ENCODE measurements at regions not wholly inside any gene's neighbourhood (a gene's known extent, or its start where the extent isn't known, plus 50 kb on each side); places are given as distances from the start of the nearest gene placed in this dataset.

DNA sequence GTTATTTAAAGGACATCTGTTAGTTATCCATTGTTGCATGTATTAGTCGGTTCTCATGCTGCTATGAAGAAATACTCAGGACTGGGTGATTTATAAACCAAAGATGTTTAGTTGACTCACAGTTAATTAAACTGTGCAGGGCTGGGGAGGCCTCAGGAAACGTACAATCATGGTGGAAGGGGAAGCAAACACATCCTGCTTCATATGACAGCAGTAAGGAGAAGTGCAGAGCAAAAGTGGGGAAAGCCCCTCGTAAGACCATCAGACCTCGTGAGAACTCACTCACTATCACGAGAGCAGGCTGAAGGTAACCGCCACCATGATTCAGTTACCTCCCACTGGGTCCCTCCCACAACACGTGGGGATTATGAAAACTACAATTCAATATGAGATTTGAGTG, 2064.1 kb downstream of the MAT2B start:
- Histone ChIP-seq H3K4me2 (ENCODE audit: insufficient read depth, low read length) (no peak overlapping the region), H3K4me1 (ENCODE audit: control insufficient read depth, extremely low read depth, insufficient read depth, low read length) (peaks cover 13% of the 10 kb centered on the region), H3K4me3 (replicated peaks in 1 of 3; ENCODE audit: insufficient read depth in 1 of 3, low read depth in 1 of 3, low read length in 3 of 3) (no peak overlapping the region), H3K79me2 (ENCODE audit: control insufficient read depth, insufficient read depth, low read length) (no peaks in the 10 kb centered on the region), H3K27me3 (ENCODE audit: control insufficient read depth in 2 of 2, insufficient read depth in 2 of 2, low read length in 2 of 2) (no peaks in the 10 kb centered on the region), H3K9me1 (replicated peaks; ENCODE audit: control insufficient read depth, extremely low read depth, insufficient read depth, low read length) (no peaks in the 10 kb centered on the region), H3K9ac (replicated peaks; ENCODE audit: extremely low read depth, insufficient read depth, low read length) (no peak overlapping the region), H3K9me3 (replicated peaks; ENCODE audit: control insufficient read depth, insufficient read depth, low read length) (no peaks in the 10 kb centered on the region), H2AFZ (ENCODE audit: low read depth, low read length) (no peak overlapping the region), H3K27ac (ENCODE audit: insufficient read depth, low read depth, low read length) (no peak overlapping the region), H4K20me1 (replicated peaks; ENCODE audit: control insufficient read depth, extremely low read depth, insufficient read depth, low read length) (no peaks in the 10 kb centered on the region), H3K36me3 (ENCODE audit: control insufficient read depth in 2 of 2, extremely low read depth in 1 of 2, insufficient read depth in 2 of 2, low read length in 2 of 2) (no peaks in the 10 kb centered on the region)
- no peak for TF ChIP-seq GATA2 (IDR thresholded peaks at IDR 0.05; ENCODE audit: insufficient read depth, insufficient read length, low read depth, low read length)
- TF ChIP-seq MYC (IDR thresholded peaks at IDR 0.05; ENCODE audit: low read depth, low read length), result no peak
- no peak for TF ChIP-seq EZH2 (IDR thresholded peaks at IDR 0.05; ENCODE audit: borderline replicate concordance, low read depth, low read length, severe bottlenecking)
- TF ChIP-seq, protein P1, sequence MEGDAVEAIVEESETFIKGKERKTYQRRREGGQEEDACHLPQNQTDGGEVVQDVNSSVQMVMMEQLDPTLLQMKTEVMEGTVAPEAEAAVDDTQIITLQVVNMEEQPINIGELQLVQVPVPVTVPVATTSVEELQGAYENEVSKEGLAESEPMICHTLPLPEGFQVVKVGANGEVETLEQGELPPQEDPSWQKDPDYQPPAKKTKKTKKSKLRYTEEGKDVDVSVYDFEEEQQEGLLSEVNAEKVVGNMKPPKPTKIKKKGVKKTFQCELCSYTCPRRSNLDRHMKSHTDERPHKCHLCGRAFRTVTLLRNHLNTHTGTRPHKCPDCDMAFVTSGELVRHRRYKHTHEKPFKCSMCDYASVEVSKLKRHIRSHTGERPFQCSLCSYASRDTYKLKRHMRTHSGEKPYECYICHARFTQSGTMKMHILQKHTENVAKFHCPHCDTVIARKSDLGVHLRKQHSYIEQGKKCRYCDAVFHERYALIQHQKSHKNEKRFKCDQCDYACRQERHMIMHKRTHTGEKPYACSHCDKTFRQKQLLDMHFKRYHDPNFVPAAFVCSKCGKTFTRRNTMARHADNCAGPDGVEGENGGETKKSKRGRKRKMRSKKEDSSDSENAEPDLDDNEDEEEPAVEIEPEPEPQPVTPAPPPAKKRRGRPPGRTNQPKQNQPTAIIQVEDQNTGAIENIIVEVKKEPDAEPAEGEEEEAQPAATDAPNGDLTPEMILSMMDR (IDR thresholded peaks at IDR 0.05; ENCODE audit: extremely low read depth in 1 of 2, insufficient read depth in 1 of 2, low read depth in 1 of 2, low read length in 2 of 2), result no peak
- TF ChIP-seq POLR2A (IDR thresholded peaks at IDR 0.05; ENCODE audit: low read depth, low read length), result no peak
- TF ChIP-seq FOS (IDR thresholded peaks at IDR 0.05; ENCODE audit: borderline replicate concordance, insufficient read depth, low read length), result no peak
- TF ChIP-seq POLR2AphosphoS5 (IDR thresholded peaks at IDR 0.05; ENCODE audit: insufficient read depth, low read depth, low read length), result no peak
- TF ChIP-seq JUN (IDR thresholded peaks at IDR 0.05; ENCODE audit: borderline replicate concordance, insufficient read depth, insufficient read length, low read depth), result no peak
- TF ChIP-seq, protein P2, sequence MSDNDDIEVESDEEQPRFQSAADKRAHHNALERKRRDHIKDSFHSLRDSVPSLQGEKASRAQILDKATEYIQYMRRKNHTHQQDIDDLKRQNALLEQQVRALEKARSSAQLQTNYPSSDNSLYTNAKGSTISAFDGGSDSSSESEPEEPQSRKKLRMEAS (IDR thresholded peaks at IDR 0.05; ENCODE audit: insufficient read depth, insufficient read length), result no peak
- no peak for FAIRE-seq
- dilution Hi-C loops (cut with MboI; ENCODE audit: extremely low pct_ligation_motif_present, low sequenced_read_pairs), result no loop called here
- ChIA-PET POLR2A (no interaction called here), CTCF (no interaction called here)
- DNase-seq (ENCODE audit: low read depth, low spot score), result no peak
- intact Hi-C loops (cut with micrococcal nuclease), result no loop called here
- BruUV-seq (replicated peaks), result no TSS peak

Data from endothelial cell of umbilical vein (primary cell).